Endometrium (tissue), 2 donors: ENCODE measurements at regions not wholly inside any gene's neighbourhood (a gene's known extent, or its start where the extent isn't known, plus 50 kb on each side); places are given as distances from the start of the nearest gene placed in this dataset.

ENCODE experiments used
- FAIRE-seq: peaks from 2 replicates; lab custom pipeline; 2012; peaks lifted over from hg19 to GRCh38; lab: Jason Lieb, UNC
- donor health status: control.
- donor health status: control.

DNA sequence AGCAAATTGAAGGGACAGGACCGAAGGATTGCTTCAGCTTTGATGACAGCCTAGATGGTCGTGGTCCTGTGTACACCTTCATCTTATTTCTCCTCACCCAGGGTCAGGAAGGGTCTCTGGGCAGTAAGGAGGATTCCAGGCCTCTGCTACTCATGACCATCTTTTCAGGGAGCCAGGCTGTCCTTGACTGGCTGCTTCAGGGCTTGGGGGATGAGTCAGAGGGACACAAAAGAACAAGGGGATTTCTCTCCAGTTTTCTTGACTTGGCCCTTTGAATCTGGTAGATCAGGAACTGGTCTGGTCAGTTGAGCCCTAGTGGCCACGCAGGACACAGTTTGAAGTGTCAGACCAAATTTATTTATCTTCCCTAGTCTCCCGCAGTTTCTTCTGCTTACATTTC, 402.1 kb upstream of the CHD6 start:
- no peak for FAIRE-seq

DNA sequence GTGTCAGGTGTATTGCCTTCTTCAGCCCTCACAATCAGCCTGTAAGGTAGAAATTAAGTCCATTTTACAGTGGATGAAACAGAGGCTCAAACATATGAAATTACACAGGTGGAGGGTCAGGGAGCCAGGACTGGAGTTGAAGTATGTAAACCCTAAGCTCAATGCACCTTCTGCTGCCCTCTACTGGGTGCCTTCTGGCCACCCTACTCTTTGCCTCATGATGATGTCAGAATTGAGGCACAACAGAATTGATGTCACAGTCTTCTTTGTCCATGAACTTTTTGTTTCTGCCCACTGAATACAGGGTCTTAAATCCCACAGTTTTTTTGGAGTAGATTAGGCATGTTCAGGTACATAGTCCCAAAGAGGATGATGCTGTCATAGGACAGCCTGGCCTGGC, 400.8 kb upstream of the CHD6 start:
- no peak for FAIRE-seq

DNA sequence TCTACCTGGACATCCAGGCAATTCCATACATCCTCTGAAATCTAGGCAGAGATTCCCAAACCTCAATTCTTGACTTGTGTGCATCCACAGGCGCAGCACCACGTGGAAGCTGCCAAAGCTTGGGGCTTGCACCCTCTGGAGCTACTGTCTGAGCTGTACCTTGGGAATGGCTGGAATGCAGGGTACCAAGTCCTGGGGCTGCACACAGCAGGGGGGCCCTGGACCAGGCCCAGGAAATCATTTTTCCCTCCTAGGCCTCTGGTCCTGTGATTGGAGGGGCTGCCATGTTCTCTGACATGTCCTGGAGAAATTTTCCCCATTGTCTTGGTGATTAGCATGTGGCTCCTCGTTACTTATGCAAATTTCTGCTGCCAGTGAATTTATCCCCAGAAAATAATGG, 391.9 kb upstream of the CHD6 start:
- no peak for FAIRE-seq

DNA sequence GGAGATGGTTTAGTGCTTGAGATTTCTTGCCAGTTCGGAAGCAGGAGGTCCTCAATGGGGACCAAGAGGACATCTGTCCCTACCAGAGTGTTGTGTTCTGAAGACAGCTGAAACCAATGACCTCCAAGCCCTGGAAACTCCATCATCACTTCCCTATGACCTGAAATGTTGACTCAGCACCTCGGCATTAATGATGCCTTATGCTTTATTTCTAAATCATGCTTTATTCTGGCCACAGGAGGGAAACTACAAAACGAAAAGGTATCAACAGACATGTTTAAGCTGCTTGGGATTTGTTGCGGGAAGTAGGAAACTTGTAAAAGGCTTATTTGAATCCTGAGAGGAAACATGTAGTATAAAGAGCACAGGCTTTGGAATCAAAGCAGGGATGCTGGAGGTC, 389.1 kb upstream of the CHD6 start:
- no peak for FAIRE-seq

DNA sequence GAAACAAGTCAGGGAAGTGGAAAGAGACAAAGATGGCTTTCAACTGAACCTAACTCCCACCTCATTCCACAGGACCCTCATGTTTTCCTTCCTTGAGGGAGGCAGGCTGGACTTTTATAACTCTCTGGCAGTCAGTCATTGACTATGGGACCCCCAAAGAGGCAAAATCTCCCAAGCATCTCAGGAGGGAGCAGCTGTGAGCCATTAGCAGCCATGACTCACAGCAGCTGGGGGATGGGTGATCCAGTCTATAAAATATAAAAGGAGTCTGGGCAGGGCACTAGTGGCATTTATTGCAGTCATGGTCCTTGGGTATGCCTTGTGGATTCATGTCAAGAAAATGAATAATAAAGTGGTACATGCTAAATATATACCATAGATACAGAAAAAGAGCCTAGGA, 387.0 kb upstream of the CHD6 start:
- no peak for FAIRE-seq

DNA sequence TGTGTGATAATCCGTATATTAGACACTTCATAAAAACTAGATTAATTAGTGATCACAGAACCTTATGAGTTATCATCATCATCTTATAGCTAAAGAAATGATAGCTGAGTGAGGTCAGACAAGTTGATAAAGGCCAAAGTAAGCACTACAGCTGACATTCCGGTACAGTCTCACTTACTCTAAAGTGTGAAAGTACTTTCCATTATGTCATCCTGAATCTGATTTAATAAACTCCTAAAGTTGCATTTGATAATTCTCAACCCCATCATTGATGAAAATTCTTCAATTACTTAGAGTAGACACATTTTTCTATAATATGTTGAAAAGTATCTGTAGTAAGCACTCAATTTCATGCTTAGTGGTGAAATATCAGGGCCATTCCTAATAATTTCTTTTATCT, 385.2 kb upstream of the CHD6 start:
- FAIRE-seq: no peak

DNA sequence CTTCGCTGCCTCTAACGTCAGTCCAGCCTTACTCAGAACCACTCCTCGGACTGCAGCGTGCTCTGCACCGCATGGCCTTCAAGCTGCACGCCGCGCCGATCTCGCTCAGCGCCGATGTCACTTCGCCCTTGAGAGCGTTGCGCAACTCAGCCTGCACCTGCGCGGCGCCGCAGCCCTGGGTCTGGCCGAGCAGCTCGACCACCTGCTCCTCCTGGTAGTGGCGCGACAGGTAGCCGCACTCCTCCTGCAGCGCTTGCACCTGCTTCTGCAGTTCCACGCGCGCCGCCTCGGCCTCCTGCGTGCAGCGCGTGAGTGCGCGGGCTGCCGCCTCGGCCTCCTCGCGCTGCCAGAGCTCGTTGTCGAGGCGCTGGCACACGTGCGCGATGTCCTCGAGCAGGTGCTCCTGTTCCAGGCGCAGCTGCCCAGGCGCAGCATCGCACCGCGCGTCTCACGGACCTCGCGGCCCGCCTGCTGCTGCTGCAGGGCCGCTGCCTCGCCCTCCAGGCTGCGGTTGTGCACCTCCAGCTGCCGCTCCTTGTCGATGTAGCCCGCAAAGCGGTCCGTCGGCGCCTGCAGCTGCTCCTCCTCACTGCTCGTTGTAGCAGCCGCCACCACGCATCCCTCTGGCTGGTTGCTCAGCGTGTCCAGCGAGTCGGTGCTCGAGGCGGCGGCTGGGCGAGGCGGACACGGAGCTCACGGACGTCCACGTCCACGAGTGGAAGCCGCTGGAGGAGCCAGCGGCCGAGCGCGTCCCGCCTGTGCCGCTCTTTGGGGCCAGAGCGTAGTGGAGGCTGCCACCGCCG, 380.6 kb upstream of the CHD6 start:
- FAIRE-seq: no peak

DNA sequence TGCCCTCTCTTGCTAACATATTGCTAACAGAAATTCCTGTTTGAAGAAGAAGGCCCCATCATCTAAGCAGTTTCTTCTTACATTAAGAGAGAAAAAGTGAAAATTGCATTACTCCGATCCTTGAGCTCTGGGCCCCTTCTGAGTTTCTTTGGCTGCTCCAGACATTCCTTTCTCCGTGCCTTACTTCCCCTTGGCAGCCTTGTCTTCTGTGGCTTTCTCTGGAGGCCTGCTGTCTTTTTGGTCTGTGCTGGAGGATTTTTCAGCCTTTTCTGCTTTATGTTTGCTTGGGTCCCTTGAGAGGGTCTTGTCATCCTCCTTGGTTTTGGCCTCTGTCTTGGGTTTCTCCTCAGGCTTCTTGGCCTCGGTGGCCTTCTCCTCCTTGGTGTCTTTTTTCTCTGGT, 378.8 kb upstream of the CHD6 start:
- FAIRE-seq: no peak

DNA sequence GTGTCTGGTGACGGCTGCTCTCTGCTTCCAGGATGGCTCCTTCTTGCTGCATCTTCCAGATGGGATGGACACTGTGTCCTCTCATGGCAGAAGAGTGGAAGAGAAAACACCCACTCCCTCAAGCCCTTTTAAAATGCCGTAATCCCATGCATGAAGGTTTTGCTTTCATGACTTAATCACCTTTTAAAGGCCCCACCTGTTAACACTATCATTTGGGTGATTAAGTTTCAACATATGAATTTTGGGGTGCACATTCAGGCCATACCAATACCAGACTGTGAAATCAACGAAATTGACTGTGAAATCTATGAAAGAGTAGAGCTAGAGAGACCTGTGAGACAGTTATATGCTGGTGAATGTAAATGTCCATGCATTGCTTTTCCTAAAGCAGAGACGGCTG, 374.3 kb upstream of the CHD6 start:
- FAIRE-seq: no peak

DNA sequence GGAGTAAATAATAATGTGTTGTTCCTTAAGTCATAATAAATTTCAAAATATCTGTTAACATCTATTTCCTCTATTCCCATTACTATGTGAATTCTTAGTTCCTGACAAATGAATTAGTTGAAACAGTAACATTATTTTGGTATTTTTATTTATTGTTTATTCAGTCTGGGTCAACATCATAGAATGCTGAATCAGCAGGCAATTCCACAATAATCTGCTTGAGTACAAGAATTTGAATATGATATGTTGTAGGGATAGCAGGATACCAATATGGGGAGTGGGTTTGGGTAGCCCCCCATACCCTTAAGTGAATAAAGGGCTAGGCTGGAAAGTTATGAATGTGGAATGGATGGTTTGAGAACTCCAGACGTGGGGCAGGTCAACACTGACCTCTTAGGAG, 373.2 kb upstream of the CHD6 start:
- FAIRE-seq: no peak

DNA sequence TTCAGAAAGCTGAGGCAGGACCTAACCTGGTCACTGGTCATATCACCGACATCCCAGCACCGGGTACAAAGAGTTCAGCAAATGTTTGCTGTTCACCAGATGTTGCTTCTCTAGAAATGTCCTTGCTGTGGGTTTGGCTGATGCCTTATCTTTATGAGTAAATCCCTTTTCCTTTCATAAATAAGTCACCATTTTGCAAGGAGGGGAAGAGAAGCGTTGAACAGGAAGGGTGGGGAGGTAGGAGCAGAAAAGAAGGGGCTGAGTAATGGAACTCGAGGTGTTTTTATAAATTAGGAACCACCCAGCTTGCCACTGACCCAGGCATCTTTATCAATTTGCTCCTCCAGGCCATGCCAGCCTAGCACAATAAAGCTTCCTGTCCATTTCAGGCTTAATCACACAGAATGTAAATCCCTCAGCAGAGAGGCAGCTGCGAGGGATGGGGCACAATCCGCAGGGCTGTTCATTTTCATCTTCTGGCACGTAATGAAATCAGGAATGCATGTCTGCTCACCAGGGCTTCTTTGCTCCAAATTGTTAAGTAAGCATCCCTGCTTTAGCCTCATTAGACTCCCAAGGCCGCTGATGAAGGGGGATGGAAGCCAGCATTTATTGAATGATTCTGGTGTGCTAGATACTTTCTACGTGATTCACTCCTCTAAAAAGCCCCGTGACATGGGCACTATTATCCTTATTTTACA, 371.9 kb upstream of the CHD6 start:
- no peak for FAIRE-seq

DNA sequence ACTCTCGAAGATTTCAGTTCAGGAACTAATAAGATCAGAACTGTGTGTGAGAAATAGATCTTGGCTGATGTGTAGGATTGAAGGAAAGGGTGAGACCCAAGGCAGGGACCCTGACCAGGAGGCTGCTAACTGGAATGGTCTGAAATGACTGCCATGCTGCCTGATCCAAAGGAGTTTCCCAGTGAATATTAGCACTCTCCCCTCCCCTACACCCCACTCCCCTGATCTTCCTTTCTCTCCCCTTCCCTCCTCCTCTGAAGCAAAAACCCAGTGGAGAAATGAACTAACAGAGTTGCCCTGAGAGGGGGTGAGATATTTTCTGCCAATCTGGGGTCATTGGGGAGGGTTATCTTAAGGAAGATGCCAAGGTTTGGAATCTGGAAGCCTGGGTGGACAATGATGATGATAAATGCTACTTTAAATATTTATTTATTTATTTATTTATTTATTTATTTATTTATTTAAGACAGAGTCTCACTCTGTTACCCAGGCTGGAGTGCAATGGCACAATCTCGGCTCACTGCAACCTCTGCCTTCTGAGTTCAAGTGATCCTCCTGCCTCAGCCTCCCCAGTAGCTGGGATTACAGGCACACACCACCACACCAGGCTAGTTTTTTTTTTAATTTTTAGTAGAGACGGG, 371.0 kb upstream of the CHD6 start:
- FAIRE-seq: no peak

DNA sequence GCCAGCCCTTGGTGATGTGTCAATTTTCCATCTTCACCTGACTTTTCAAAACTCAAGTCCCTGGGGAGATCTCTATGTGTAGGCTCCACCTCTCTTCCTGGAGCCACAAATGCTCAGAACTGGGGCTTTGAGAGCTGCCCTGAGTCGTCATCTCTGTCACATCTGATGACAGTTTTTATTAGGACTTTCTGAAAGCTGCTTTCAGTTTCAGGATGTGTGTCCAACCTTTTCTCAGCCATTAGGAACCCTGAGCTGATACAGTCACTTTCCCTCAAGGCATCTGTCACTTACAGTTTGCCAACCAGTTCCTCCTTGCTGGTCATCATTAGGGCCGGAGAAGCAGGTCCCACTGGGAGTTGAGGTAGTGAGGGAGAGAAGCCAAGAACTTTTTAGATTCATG, 365.9 kb upstream of the CHD6 start:
- no peak for FAIRE-seq

DNA sequence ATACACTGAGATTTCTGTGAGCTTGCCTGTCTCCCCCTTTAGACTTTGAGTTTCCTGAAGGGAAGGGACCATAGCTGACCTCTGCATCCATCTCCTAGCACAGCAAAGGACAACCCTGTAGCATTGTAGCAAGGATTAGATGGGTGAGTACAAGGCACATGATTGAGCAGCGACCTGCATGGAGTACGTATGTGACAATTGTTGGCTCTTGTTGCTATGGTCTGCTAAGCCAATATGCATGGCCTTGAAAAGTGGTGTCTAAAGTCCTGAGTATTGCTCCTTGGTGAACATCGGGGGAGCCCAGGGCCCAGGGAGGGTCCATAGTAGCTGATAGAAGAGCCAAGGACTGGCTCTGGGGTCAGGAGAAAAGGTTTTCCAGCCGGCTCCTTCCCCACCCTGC, 365.0 kb upstream of the CHD6 start:
- FAIRE-seq: no peak

DNA sequence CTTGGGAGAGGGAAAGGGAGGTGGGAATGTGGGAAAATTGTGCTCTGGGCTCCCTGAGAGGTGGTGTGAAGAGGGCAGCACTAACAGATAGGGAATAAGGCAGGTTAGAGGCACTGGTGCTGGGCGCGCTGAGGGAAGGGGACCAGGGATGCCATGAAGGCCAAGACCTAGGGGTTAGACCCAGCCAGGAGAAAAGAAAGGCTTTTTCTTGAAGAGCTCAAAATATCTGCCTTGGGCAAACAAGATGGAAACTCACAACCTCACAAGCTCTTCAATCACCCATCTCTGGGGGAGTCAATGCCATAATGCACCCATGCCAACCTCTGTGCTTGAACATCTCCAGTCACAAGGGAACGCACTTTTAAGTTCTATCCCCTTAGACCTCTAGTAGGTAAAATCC, 363.6 kb upstream of the CHD6 start:
- FAIRE-seq: no peak

DNA sequence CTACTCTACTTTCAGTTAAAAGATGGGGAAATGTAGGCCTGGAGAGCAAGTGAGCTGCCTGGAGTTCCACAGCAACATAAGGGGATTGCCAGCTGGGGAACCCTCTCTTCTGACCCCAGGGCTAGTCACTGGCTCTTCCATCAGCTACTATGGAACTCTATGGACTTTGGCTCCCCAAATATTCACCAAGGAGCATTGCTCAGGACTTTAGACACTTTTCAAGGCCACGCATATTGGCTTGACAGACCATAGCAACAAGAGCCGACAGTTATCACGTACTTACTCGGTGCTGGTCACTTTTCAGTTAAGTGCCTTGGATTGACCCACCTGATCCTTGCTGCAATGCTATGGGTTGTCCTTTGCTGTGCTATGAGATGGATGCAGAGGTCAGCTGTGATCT, 360.7 kb upstream of the CHD6 start:
- no peak for FAIRE-seq

DNA sequence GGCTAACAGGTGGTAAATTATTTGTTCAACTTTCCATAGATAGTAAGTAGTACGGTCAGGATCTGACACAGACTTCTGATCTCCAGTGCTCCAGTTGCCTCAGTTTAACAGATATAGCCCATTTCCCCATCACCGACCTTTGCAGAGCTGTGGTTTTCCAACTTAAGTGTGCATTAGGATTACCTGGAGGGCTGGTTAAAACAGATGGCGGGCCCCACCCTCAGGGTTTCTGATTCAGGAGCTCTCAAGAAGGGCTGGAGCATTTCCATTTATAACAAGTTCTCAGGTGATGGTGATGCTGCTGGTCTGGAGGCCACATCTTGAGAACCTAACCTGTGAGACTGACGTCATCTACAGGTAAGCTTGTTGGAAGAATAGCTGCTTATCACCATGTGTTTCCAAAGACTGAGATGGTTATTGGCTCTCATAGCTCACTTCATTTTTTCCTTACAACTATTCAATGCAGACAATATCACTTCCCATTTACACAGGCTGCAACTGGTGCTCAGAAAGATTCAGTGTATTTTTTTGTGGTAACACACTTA, 360.1 kb upstream of the CHD6 start:
- no peak for FAIRE-seq

DNA sequence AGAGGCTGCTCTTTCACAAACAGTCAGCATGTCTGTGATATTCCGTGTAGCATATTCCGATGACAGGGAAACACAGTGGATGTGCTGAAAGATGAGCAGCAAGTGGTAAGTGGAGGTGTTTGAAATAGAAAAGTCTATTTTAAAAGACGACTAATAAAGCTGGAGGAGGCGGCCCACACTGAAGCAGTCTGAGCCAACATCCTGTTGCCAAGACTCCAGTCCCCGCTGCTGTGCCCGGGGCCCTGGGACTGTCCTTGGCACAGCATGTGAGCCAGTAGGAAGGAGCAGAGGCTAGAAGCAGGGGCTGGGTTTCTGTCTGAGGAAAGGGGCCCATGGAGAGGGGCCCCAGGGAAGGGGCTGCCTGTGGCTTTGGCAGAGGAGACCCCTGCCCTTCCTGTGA, 351.5 kb upstream of the CHD6 start:
- no peak for FAIRE-seq

DNA sequence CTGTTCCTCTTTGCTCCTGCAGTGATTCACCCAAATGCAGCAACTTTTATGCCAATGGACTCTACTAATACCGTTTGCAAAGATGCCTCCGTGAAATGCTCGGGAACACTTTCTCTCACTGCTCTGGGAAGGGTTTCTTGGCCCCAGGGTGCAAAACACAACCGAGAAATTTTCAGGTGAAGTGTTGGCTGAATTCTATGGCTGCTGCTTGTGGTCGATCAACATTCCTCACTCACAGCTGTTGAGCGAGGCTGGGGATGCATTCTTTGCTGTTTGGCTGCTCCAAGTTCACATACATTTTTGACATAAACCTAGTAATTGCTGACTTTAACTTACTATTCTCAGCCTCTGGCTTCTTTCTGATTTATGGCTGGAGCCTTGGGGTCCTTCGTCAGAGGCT, 342.0 kb upstream of the CHD6 start:
- FAIRE-seq: no peak

DNA sequence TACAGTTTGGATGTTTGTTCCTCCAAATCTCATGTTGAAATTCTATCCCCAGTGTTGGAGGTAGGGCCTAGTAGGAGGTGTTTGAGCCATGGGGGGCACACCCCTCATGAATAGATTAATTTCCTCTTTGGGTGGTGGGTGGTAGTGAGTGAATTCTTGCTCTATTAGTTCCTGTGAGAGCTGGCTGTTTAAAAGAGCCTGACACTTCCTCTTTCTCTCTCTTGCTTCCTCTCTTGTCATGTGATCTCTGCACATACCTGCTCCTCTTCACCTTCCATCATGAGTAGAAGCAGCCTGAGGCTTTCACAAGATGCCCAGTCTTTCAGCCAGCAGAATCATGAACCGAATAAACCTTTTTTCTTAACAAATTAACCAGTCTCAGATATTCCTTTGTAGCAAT, 340.2 kb upstream of the CHD6 start:
- FAIRE-seq: no peak

DNA sequence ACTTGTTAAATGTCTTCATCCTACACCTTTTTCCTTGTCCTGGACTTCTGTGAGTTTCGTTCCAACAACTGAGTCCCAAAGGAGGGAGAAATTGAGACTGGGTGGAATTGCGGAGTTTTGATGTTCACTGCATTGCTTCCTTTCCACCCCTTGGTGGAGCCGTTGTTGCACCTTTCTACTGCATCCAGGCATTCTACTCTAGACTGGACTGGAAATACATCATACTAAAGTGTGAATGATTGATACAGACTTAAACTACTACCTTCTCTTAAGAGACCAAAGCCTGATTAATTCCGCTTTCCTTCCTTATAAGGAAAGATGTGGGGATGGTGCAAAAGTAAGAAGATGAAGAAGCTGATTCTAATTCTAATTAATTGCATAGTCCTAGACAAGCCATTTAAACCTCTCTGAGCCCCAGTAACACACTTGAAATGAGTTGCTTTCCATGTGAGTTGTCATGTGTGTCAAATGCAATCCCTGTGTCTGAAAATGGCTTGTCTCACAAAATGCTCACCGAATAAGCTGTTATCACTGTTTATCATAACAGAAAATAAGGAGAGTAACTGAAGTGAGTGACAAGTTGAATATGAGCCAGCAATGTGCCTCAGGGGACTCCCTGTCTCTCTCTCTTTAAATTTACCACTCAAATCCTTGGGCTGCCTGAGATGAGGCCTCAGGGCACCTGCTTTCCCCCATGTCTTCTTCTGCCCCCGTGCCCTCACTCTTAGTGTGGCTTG, 338.3 kb upstream of the CHD6 start:
- no peak for FAIRE-seq

DNA sequence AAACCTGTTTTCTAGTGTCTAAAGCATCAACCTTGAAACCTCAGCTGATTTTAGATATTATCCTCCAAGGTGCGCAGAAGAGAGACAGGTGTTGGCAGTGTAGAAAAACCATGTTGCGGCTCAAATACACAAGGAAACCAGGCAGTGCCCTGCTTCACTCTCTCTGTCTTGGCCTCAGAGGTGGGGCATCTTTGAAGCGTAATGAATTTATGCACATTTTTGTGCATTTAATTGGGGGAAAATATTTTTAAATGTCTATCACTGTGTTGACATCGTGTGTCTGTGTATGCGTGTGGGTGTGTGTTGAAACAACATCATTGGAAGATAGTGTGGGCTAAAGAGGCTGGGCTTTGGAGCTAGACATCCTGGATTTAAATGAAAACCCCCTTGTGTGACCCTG, 334.0 kb upstream of the CHD6 start:
- FAIRE-seq: no peak

DNA sequence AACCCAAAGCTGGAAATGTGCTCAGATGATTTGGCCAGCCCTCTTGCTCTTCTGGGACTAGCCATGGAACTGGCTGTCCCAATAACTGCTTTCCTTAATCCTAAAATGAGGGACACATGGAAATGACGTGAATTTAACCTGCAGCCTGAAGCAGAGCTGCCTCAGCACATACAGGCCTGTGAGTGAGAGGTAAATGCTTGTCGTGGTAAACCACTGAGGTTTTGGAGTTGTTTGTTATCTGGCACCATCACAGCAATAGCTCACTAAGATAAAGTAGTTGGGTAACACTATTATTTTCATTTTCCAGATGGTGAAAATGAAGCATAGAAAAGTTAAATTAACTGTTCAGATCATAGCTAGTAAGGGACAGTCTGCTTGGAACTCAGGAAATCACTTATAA, 333.4 kb upstream of the CHD6 start:
- no peak for FAIRE-seq
